ENCODE measurements at regions not wholly inside any gene's neighbourhood (a gene's known extent, or its start where the extent isn't known, plus 50 kb on each side); places are given as distances from the start of the nearest gene placed in this dataset.

GRCh38 chr2:78541088-78541450, 484.4 kb upstream of the REG3G start:
- Histone ChIP-seq H3F3A (ENCODE audit: low read depth) (no peaks in the 10 kb centered on the region), H3K4me3 (ENCODE audit: low read length, poor library complexity, severe bottlenecking) (no peak overlapping the region), H3K36me3 (ENCODE audit: insufficient read depth, low read length) (no peaks in the 10 kb centered on the region), H3K4me1 (ENCODE audit: insufficient read depth, low read length, poor library complexity, severe bottlenecking) (no peaks in the 10 kb centered on the region), H3K9me2 (replicated peaks; ENCODE audit: low read depth, low read length) (no peaks in the 10 kb centered on the region), H3K9ac (ENCODE audit: low read depth, low read length, poor library complexity, severe bottlenecking) (no peak overlapping the region), H3K9me3 (ENCODE audit: insufficient read depth, low read depth, low read length) (no peaks in the 10 kb centered on the region), H2AFZ (ENCODE audit: low read length) (no peak overlapping the region), H3K79me2 (ENCODE audit: insufficient read depth, low read length) (no peaks in the 10 kb centered on the region), H3K27me3 (ENCODE audit: insufficient read depth, low read length, poor library complexity, severe bottlenecking) (no peaks in the 10 kb centered on the region), H4K20me1 (ENCODE audit: insufficient read depth, low read length, poor library complexity, severe bottlenecking) (no peaks in the 10 kb centered on the region), H3K4me2 (ENCODE audit: low read depth, low read length, poor library complexity, severe bottlenecking) (no peak overlapping the region)
- TF ChIP-seq CTCF (conservative IDR thresholded peaks at IDR 0.05; ENCODE audit: low read length) (no peak), EZH2phosphoT487 (IDR thresholded peaks at IDR 0.05; ENCODE audit: borderline replicate concordance) (no peak)

- H2AFZ ChIP-seq (ENCODE audit: low read length), result no peak overlapping the region
Observed at GRCh38 chr2:78541451-78542267, 483.8 kb upstream of the REG3G start.

GRCh38 chr2:78546843-78547242, 478.7 kb upstream of the REG3G start:
- H4K20me1 ChIP-seq (ENCODE audit: insufficient read depth, low read length, poor library complexity, severe bottlenecking), result no peaks in the 10 kb centered on the region
- no peaks in the 10 kb centered on the region for H3K27me3 ChIP-seq (ENCODE audit: insufficient read depth, low read length, poor library complexity, severe bottlenecking)
- no peak overlapping the region for H3K4me2 ChIP-seq (ENCODE audit: low read depth, low read length, poor library complexity, severe bottlenecking)
- no peak overlapping the region for H3K4me3 ChIP-seq (ENCODE audit: low read length, poor library complexity, severe bottlenecking)
- no peaks in the 10 kb centered on the region for H3K4me1 ChIP-seq (ENCODE audit: insufficient read depth, low read length, poor library complexity, severe bottlenecking)
- no peak overlapping the region for H3K9ac ChIP-seq (ENCODE audit: low read depth, low read length, poor library complexity, severe bottlenecking)
- no peaks in the 10 kb centered on the region for H3K9me3 ChIP-seq (ENCODE audit: insufficient read depth, low read depth, low read length)
- no peaks in the 10 kb centered on the region for H3F3A ChIP-seq (ENCODE audit: low read depth)
- no peaks in the 10 kb centered on the region for H3K36me3 ChIP-seq (ENCODE audit: insufficient read depth, low read length)
- H2AFZ ChIP-seq (ENCODE audit: low read length), result no peak overlapping the region
- no peaks in the 10 kb centered on the region for H3K9me2 ChIP-seq (replicated peaks; ENCODE audit: low read depth, low read length)
- no peak for TF ChIP-seq EZH2phosphoT487 (IDR thresholded peaks at IDR 0.05; ENCODE audit: borderline replicate concordance)
- TF ChIP-seq CTCF (conservative IDR thresholded peaks at IDR 0.05; ENCODE audit: low read length), result no peak
- no peaks in the 10 kb centered on the region for H3K79me2 ChIP-seq (ENCODE audit: insufficient read depth, low read length)

More at GRCh38 chr2:78541451-78542267, 483.8 kb upstream of the REG3G start:
- Histone ChIP-seq H3K9me2 (replicated peaks; ENCODE audit: low read depth, low read length) (no peaks in the 10 kb centered on the region), H3K4me3 (ENCODE audit: low read length, poor library complexity, severe bottlenecking) (no peak overlapping the region), H3K36me3 (ENCODE audit: insufficient read depth, low read length) (no peaks in the 10 kb centered on the region), H3F3A (ENCODE audit: low read depth) (no peaks in the 10 kb centered on the region), H3K4me1 (ENCODE audit: insufficient read depth, low read length, poor library complexity, severe bottlenecking) (no peaks in the 10 kb centered on the region), H3K4me2 (ENCODE audit: low read depth, low read length, poor library complexity, severe bottlenecking) (no peak overlapping the region), H3K9ac (ENCODE audit: low read depth, low read length, poor library complexity, severe bottlenecking) (no peak overlapping the region), H4K20me1 (ENCODE audit: insufficient read depth, low read length, poor library complexity, severe bottlenecking) (no peaks in the 10 kb centered on the region), H3K9me3 (ENCODE audit: insufficient read depth, low read depth, low read length) (no peaks in the 10 kb centered on the region), H3K27me3 (ENCODE audit: insufficient read depth, low read length, poor library complexity, severe bottlenecking) (no peaks in the 10 kb centered on the region), H3K79me2 (ENCODE audit: insufficient read depth, low read length) (no peaks in the 10 kb centered on the region)
- TF ChIP-seq EZH2phosphoT487 (IDR thresholded peaks at IDR 0.05; ENCODE audit: borderline replicate concordance) (no peak), CTCF (conservative IDR thresholded peaks at IDR 0.05; ENCODE audit: low read length) (no peak)

All from Loucy (cell line).